ENCODE measurements at regions not wholly inside any gene's neighbourhood (a gene's known extent, or its start where the extent isn't known, plus 50 kb on each side); places are given as distances from the start of the nearest gene placed in this dataset.

- DNase-seq: no peak
These were observed 263.6 kb downstream of the DDX3Y start for GRCh38 chrY:13168257-13168656.

Data from tongue (tissue), 1 donor.